Kidney (tissue), 13 donors: ENCODE measurements at regions not wholly inside any gene's neighbourhood (a gene's known extent, or its start where the extent isn't known, plus 50 kb on each side); places are given as distances from the start of the nearest gene placed in this dataset.

Experiments used
- DNase-seq, 5 donors: peaks; one replicate each; pipeline ENCODE4 v3.0.0-alpha.2; 2013 to 2020
- FAIRE-seq: peaks from 2 replicates; lab custom pipeline; 2012; peaks lifted over from hg19 to GRCh38; lab: Jason Lieb, UNC
- H3K27ac ChIP-seq, 2 donors: one replicate each; pipeline ENCODE4 v1.7.0; 2013; ENCODE audit warnings: low read depth in 2 of 2, low read length in 2 of 2, inconsistent platforms in 1 of 2
- H3K27me3 ChIP-seq: one replicate; pipeline ENCODE4 v1.7.1; 2013; ENCODE audit warnings: low read length, inconsistent platforms; ENCODE audit not compliant: control insufficient read depth, insufficient read depth
- H3K36me3 ChIP-seq, 3 donors: one replicate each; pipeline versions ENCODE4 v1.7.0 to v1.7.1; 2013; ENCODE audit warnings: low read length in 3 of 3, control low read depth in 1 of 3, inconsistent platforms in 1 of 3; ENCODE audit not compliant: insufficient read depth in 3 of 3, control insufficient read depth in 2 of 3
- H3K4me1 ChIP-seq, 3 donors: one replicate each; pipeline versions ENCODE4 v1.7.0 to v1.7.1; 2013; ENCODE audit warnings: low read length in 3 of 3, inconsistent platforms in 1 of 3, low read depth in 1 of 3; ENCODE audit not compliant: control insufficient read depth in 2 of 3, insufficient read depth in 2 of 3
- H3K4me3 ChIP-seq, 3 donors: one replicate each; pipeline versions ENCODE4 v1.7.0 to v1.8.1; 2013; ENCODE audit warnings: low read length in 3 of 3, control low read depth in 1 of 3, inconsistent platforms in 1 of 3
- H3K9ac ChIP-seq, 3 donors: one replicate each; pipeline versions ENCODE4 v1.7.0 to v1.7.1; 2013; ENCODE audit warnings: low read length in 3 of 3, control low read depth in 1 of 3, inconsistent platforms in 1 of 3
- H3K9me3 ChIP-seq, 3 donors: one replicate each; pipeline versions ENCODE4 v1.7.0 to v1.7.1; 2013; ENCODE audit warnings: low read length in 3 of 3, control low read depth in 1 of 3, inconsistent platforms in 1 of 3; ENCODE audit not compliant: control insufficient read depth in 2 of 3, insufficient read depth in 1 of 3
- intact Hi-C: fragments of 100-400 bp; cut with DNase I; formaldehyde crosslinking; loops from one replicate; pipeline ENCODE4 v1.11.1; 2022
- TF ChIP-seq, protein P1 (sequence below): IDR thresholded peaks from 3 replicates; pipeline ENCODE4 v1.5.1; 2012; ENCODE audit warnings: mild to moderate bottlenecking, moderate library complexity, borderline replicate concordance; ENCODE audit not compliant: insufficient read depth; ENCODE audit errors: extremely low read depth
- donor health status: control.
- donor health status: control.
- donor health status: control.
- donor health status: control.
- donor health status: control.
- donor health status: DM: yes; HTN: yes; CAD: no.
- donor health status: Normal renal cell carcinoma (clear cell type).

DNA sequence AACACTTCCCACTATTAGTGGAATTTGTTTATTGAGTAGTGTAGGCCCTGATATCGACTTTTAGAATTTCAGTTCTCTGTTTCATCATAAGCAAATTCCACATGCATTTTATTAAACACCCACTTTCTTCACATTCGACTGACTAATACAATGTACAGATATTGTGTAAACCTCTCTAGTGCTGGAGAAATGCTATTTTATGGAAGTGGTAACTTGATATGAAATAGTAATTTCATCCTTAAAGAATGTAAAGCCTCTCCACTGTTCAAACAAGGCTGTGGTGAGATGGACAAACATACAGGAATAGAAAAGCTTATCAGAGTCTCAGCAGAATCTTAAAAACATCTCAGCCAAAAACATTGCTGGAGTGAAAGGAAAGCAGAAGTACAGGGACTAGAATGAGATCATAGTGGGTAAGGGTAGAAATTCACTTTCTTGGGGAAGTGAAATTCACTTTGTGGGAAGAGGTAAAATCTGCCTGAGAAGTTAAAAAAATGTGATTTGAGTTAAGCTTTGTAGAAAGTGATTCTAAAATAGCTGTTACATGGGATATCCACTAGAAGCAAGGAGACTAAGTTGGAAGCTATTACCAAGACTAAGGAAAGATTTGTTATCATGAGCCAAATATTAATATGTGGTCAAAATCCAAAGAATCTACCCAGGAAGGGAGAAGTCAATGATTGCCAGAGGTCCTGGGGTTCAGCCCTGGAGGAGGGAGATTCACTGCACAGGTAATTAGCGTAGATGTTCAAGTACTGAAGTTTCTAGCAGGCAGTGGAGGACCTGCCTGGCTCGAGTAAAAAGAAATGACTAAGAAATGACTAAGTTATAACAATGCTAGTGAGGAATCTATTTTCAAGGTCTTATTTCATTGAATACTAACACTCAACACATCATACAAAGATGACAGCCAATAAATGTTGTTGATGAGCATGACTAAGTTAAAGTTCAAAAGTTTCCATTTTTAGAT is 398.3 kb upstream of the FAM47C start:
- Histone ChIP-seq H3K27ac (no peak overlapping the region), H3K36me3 (no peaks in the 10 kb centered on the region), H3K9me3 (no peaks in the 10 kb centered on the region), H3K9ac (no peak overlapping the region), H3K27me3 (no peaks in the 10 kb centered on the region), H3K4me1 (no peaks in the 10 kb centered on the region), H3K4me3 (no peak overlapping the region)
- TF ChIP-seq, protein P1, sequence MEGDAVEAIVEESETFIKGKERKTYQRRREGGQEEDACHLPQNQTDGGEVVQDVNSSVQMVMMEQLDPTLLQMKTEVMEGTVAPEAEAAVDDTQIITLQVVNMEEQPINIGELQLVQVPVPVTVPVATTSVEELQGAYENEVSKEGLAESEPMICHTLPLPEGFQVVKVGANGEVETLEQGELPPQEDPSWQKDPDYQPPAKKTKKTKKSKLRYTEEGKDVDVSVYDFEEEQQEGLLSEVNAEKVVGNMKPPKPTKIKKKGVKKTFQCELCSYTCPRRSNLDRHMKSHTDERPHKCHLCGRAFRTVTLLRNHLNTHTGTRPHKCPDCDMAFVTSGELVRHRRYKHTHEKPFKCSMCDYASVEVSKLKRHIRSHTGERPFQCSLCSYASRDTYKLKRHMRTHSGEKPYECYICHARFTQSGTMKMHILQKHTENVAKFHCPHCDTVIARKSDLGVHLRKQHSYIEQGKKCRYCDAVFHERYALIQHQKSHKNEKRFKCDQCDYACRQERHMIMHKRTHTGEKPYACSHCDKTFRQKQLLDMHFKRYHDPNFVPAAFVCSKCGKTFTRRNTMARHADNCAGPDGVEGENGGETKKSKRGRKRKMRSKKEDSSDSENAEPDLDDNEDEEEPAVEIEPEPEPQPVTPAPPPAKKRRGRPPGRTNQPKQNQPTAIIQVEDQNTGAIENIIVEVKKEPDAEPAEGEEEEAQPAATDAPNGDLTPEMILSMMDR, result no peak
- DNase-seq (no peak), FAIRE-seq (no peak)
- intact Hi-C loops, result no loop called here

DNA sequence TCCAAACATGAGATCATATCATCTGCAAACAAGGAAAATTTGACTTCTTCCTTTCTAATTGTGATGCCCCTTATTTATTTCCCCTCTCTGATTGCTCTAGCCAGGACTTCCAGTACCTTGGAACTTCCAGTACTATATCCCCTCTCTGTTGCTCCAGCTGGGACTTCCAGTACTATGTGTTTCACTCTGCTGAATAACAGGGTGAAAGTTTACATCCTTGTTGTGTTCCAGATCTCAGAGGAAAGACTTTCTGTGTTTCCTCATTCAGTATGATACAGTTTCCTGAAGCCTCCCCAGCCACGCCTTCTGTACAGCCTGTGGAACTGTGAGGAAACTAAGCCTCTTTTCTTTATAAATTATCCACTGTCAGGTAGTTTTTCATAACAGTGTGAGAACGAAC is 381.3 kb upstream of the FAM47C start:
- Histone ChIP-seq H3K27me3 (peaks cover 2% of the 10 kb centered on the region), H3K27ac (no peak overlapping the region), H3K9ac (no peak overlapping the region), H3K36me3 (no peaks in the 10 kb centered on the region), H3K9me3 (no peaks in the 10 kb centered on the region), H3K4me3 (no peak overlapping the region), H3K4me1 (no peaks in the 10 kb centered on the region)
- TF ChIP-seq, protein P1, result no peak
- FAIRE-seq, result no peak
- intact Hi-C loops, result no loop called here
- no peak for DNase-seq

DNA sequence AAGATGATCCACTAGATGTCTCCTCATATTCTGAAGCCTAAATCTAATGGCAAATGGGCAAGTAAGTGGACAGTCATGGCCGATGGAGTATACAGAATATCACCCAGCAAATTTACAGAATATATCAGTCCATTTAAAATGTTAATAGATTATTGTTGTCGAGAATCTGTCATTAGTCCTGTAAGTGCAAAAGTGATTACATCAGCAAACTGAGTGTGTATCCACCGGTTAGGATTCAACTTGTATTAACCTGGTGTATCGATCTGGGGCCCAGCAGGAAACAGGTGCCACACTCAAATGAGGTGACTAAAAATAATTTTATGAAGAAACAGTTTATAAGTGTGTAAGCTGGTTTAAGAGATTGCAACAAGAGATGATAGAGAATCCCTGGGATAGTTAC is 367.9 kb upstream of the FAM47C start:
- no peak overlapping the region for H3K9ac ChIP-seq
- intact Hi-C loops, result no loop called here
- no peak for FAIRE-seq
- no peak overlapping the region for H3K4me3 ChIP-seq
- peaks cover 2% of the 10 kb centered on the region for H3K27me3 ChIP-seq
- H3K27ac ChIP-seq, result no peak overlapping the region
- TF ChIP-seq, protein P1, result no peak
- no peaks in the 10 kb centered on the region for H3K4me1 ChIP-seq
- H3K9me3 ChIP-seq, result no peaks in the 10 kb centered on the region
- no peak for DNase-seq
- H3K36me3 ChIP-seq, result no peaks in the 10 kb centered on the region
